GM12878 (cell line): ENCODE measurements at regions not wholly inside any gene's neighbourhood (a gene's known extent, or its start where the extent isn't known, plus 50 kb on each side); places are given as distances from the start of the nearest gene placed in this dataset.

Experiments used
- ATAC-seq: fragments of 200-7000 bp; cut with Tn5 transposase; 3 replicates; pipeline ENCODE4 v1.9.1; 2020; ENCODE audit warnings: mild to moderate bottlenecking, moderate library complexity
- BruUV-seq: library from RNA; stranded (reverse); fragments of 400-500 nt; replicated peaks from 2 replicates; lab custom pipeline; 2021; lab: Mats Ljungman, UMichigan
- CTCF ChIA-PET: fragments of 300-600 bp; sonication (Branson Sonifier 250); formaldehyde crosslinking; extraction: SDS; loops from one replicate; lab custom pipeline; 2021; ENCODE audit warnings: inconsistent platforms; lab: Yijun Ruan, JAX
- POLR2A ChIA-PET: fragments of 350-600 bp; formaldehyde crosslinking; extraction: SDS; loops from one replicate; lab custom pipeline; 2021; ENCODE audit warnings: inconsistent platforms; lab: Charles Lee
- RAD21 ChIA-PET: fragments of 300-600 bp; sonication (Branson Sonifier 250); formaldehyde crosslinking; loops from one replicate; lab custom pipeline; 2023; ENCODE audit warnings: antibody characterized with exemption; ENCODE audit not compliant: unreplicated experiment; lab: Charles Lee
- SMC1A ChIA-PET: fragments of 300-600 bp; sonication (Branson Sonifier 250); formaldehyde crosslinking; loops from one replicate; lab custom pipeline; 2023; ENCODE audit not compliant: unreplicated experiment, uncharacterized antibody; lab: Charles Lee
- DNase-seq: peaks from one replicate; pipeline ENCODE4 v3.0.0-alpha.2; 2011; ENCODE audit warnings: low read depth, low spot score
- FAIRE-seq: peaks from 3 replicates; lab custom pipeline; 2011; peaks lifted over from hg19 to GRCh38; lab: Jason Lieb, UNC
- H2AFZ ChIP-seq: 2 replicates; pipeline ENCODE4 v1.6.0; 2011; ENCODE audit warnings: low read depth, low read length, control low read depth; ENCODE audit not compliant: control insufficient read depth
- H3K27ac ChIP-seq: 2 replicates; pipeline ENCODE4 v1.5.1; 2011; ENCODE audit warnings: control low read depth; ENCODE audit not compliant: control insufficient read depth, insufficient read depth
- H3K27me3 ChIP-seq, 2 experiments: replicated peaks in 1 of 2; 2 replicates each; pipeline versions ENCODE4 v1.6.0 to v1.6.1; 2011; ENCODE audit warnings: low read length in 1 of 2; ENCODE audit not compliant: control insufficient read depth in 2 of 2, insufficient read depth in 2 of 2
- H3K36me3 ChIP-seq, 2 experiments: 2 replicates each; pipeline ENCODE4 v1.5.1; 2011; ENCODE audit warnings: low read length in 1 of 2; ENCODE audit not compliant: control insufficient read depth in 2 of 2, insufficient read depth in 2 of 2
- H3K4me1 ChIP-seq: 2 replicates; pipeline ENCODE4 v1.6.1; 2011; ENCODE audit warnings: mild to moderate bottlenecking, low read length, moderate library complexity, mixed read lengths; ENCODE audit not compliant: control insufficient read depth, insufficient read depth
- H3K4me2 ChIP-seq: 2 replicates; pipeline ENCODE4 v1.6.0; 2011; ENCODE audit warnings: control low read depth; ENCODE audit not compliant: control insufficient read depth, insufficient read depth
- H3K4me3 ChIP-seq: fragments of 200-600 bp; sonication (generic); 2 replicates; pipeline ENCODE4 v1.5.1; 2016
- H3K79me2 ChIP-seq: 2 replicates; pipeline ENCODE4 v1.6.0; 2011; ENCODE audit warnings: low read length; ENCODE audit not compliant: control insufficient read depth, insufficient read depth
- H3K9ac ChIP-seq: 2 replicates; pipeline ENCODE4 v1.8.0; 2011; ENCODE audit warnings: low read length, control low read depth, mixed read lengths; ENCODE audit not compliant: control insufficient read depth, insufficient read depth
- H3K9me3 ChIP-seq: replicated peaks from 3 replicates; pipeline ENCODE4 v1.5.1; 2011; ENCODE audit warnings: mild to moderate bottlenecking, low read length; ENCODE audit not compliant: control insufficient read depth, insufficient read depth
- H4K20me1 ChIP-seq: 2 replicates; pipeline ENCODE4 v1.6.0; 2011; ENCODE audit not compliant: control insufficient read depth, insufficient read depth
- E2F8 ChIP-seq: fragments of 450-650 bp; IDR thresholded peaks from 2 replicates; pipeline ENCODE4 v1.6.1; 2018; ENCODE audit warnings: mild to moderate bottlenecking, low read depth, moderate library complexity; ENCODE audit not compliant: partially characterized antibody
- HDAC6 ChIP-seq: fragments of 200-600 bp; sonication (generic); IDR thresholded peaks from one replicate; pipeline ENCODE4 v1.8.0; 2017; ENCODE audit warnings: antibody characterized with exemption; ENCODE audit not compliant: unreplicated experiment
- HDGF ChIP-seq: fragments of 450-650 bp; IDR thresholded peaks from 2 replicates; pipeline ENCODE4 v1.6.1; 2016; ENCODE audit warnings: antibody characterized with exemption
- JUND ChIP-seq: IDR thresholded peaks from 2 replicates; pipeline ENCODE4 v1.6.1; 2012; ENCODE audit warnings: low read depth, mild to moderate bottlenecking, low read length, improper control_type of control experiment, moderate library complexity
- KDM1A ChIP-seq: fragments of 200-600 bp; sonication (generic); IDR thresholded peaks from 2 replicates; pipeline ENCODE4 v1.6.1; 2016; ENCODE audit warnings: borderline replicate concordance
- MEF2B ChIP-seq: fragments of 450-650 bp; IDR thresholded peaks from 2 replicates; pipeline ENCODE4 v1.6.1; 2018; ENCODE audit warnings: mild to moderate bottlenecking, moderate library complexity; ENCODE audit not compliant: partially characterized antibody, poor library complexity, severe bottlenecking
- NBN ChIP-seq: fragments of 450-650 bp; IDR thresholded peaks from 2 replicates; pipeline ENCODE4 v1.6.1; 2016
- NFYA ChIP-seq: IDR thresholded peaks from 2 replicates; pipeline ENCODE4 v1.6.1; 2011; ENCODE audit warnings: low read depth, mild to moderate bottlenecking, low read length, improper control_type of control experiment, borderline replicate concordance
- SREBF2 ChIP-seq: IDR thresholded peaks from 2 replicates; pipeline ENCODE4 v1.6.1; 2012; ENCODE audit warnings: mild to moderate bottlenecking, low read length
- WRNIP1 ChIP-seq: IDR thresholded peaks from 2 replicates; pipeline ENCODE4 v1.6.1; 2011; ENCODE audit warnings: low read depth, low read length, improper control_type of control experiment, borderline replicate concordance
- YY1 ChIP-seq: IDR thresholded peaks from 2 replicates; pipeline ENCODE4 v1.6.1; 2011; ENCODE audit warnings: low read depth, mild to moderate bottlenecking, low read length
- WGBS: methylation state at CpG from one replicate; pipeline ENCODE4 v1.1.6; 2016; ENCODE audit warnings: low lambda C conversion rate; ENCODE audit not compliant: insufficient replicate concordance, insufficient coverage; ENCODE audit errors: missing lambda C conversion rate; 5-methylcytosine and 5-hydroxymethylcytosine counted together
- in situ Hi-C: fragments of 300-500 bp; cut with MboI; formaldehyde crosslinking; loops from 9 replicates; pipeline ENCODE4 v1.14.3; 2018; ENCODE audit warnings: mixed read lengths
- intact Hi-C: fragments of 100-400 bp; cut with micrococcal nuclease; formaldehyde crosslinking; loops from one replicate; pipeline ENCODE4 v1.14.2; 2022; ENCODE audit not compliant: unreplicated experiment
- TF ChIP-seq, protein P1 (sequence below): fragments of 450-650 bp; IDR thresholded peaks from 2 replicates; pipeline ENCODE4 v1.6.1; 2014; ENCODE audit warnings: mild to moderate bottlenecking
- TF ChIP-seq, protein P2 (sequence below): fragments of 150-350 bp; IDR thresholded peaks from 2 replicates; pipeline ENCODE4 v1.6.1; 2014; ENCODE audit warnings: mild to moderate bottlenecking, low read depth, low read length

DNA sequence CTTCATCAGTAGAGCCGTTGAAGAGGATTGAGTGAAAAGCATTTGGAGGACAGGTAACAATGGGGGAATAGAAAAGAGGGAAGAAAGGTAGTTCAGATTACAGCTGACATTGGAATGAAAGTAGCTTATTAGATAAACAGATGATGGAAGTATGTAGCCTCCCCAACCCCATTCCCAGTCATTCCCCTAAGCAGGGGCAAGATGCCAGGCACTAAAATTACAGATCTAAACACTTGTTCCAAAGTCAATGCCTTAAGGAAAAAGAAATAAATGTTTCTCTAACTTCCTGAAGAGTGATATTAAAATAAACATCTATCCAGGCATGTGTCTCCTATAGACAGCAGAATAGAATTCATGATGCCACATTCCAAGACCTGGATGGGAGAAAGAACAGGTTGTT lies 350.8 kb downstream of the PDGFC start:
- no peak overlapping the region for H3K27ac ChIP-seq
- ATAC-seq = no peak
- no peaks in the 10 kb centered on the region for H3K27me3 ChIP-seq
- H3K9me3 ChIP-seq = no peaks in the 10 kb centered on the region
- no TSS peak for BruUV-seq
- no peak for FAIRE-seq
- ChIA-PET RAD21 (no interaction called here), SMC1A (no interaction called here), POLR2A (no interaction called here), CTCF (no interaction called here)
- no peak for TF ChIP-seq NFYA
- no peak for TF ChIP-seq E2F8
- no peak for TF ChIP-seq HDGF
- H3K4me3 ChIP-seq = no peak overlapping the region
- H3K79me2 ChIP-seq = no peaks in the 10 kb centered on the region
- no peak overlapping the region for H2AFZ ChIP-seq
- DNase-seq = no peak
- H3K9ac ChIP-seq = no peak overlapping the region
- H4K20me1 ChIP-seq = no peaks in the 10 kb centered on the region
- H3K4me1 ChIP-seq = no peaks in the 10 kb centered on the region
- in situ Hi-C loops = no loop called here
- WGBS = 8% methylated on average over 1 of the region's 1 CpG
- H3K4me2 ChIP-seq = no peak overlapping the region
- no peaks in the 10 kb centered on the region for H3K36me3 ChIP-seq
- intact Hi-C loops = no loop called here

DNA sequence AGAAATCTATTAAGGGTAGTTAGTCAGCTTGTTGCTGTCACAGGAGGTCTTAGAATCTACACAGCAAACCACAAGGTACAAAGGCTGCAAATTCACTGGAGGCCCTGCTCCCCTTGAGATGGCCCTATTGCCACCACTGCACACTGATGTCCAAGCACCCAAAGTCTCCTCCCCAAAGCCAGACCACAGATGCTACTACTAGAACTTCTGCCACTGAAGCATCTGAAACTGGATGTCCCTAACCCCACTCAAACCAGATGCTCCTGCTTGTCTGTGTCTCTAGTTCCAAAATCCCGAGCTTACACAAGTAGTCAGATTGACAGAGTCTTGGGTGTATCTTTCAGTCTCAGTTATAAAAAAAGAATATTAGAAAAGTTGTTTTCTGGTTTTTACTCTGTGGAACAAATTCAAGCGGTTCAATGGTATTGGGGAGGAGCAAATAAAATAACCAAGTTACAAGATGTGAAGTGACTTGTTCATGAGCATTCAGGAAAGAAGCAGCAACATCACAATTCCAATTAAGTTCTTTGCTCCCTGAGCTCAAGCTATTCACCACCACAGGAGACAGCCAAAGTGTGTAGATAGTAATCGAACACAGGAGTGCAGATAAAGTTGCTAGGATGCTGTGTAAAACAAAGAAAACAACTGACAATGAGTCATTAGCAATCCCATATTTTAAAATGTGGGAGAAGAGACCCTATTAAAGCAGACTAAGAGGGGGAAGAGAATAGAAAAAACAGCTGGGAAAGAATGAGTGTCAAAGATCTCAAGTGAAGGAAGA lies 352.3 kb downstream of the PDGFC start:
- FAIRE-seq (no peak), DNase-seq (no peak), ATAC-seq (no peak)
- CTCF ChIA-PET = no interaction called here
- Histone ChIP-seq H2AFZ (no peak overlapping the region), H3K9me3 (no peaks in the 10 kb centered on the region), H3K27me3 (no peaks in the 10 kb centered on the region), H3K36me3 (no peaks in the 10 kb centered on the region), H4K20me1 (no peaks in the 10 kb centered on the region), H3K9ac (no peak overlapping the region), H3K79me2 (no peaks in the 10 kb centered on the region), H3K4me1 (no peaks in the 10 kb centered on the region), H3K4me3 (no peak overlapping the region), H3K4me2 (no peak overlapping the region), H3K27ac (no peak overlapping the region)
- SMC1A ChIA-PET = no interaction called here
- no TSS peak for BruUV-seq
- POLR2A ChIA-PET = no interaction called here
- RAD21 ChIA-PET = no interaction called here
- 0% methylated on average over 3 of the region's 3 CpGs for WGBS
- in situ Hi-C loops = no loop called here
- intact Hi-C loops = no loop called here
- TF ChIP-seq KDM1A (no peak), WRNIP1 (no peak), HDAC6 (no peak), MEF2B (no peak), SREBF2 (no peak), NBN (no peak), YY1 (no peak), JUND (no peak)
- TF ChIP-seq, protein P1, sequence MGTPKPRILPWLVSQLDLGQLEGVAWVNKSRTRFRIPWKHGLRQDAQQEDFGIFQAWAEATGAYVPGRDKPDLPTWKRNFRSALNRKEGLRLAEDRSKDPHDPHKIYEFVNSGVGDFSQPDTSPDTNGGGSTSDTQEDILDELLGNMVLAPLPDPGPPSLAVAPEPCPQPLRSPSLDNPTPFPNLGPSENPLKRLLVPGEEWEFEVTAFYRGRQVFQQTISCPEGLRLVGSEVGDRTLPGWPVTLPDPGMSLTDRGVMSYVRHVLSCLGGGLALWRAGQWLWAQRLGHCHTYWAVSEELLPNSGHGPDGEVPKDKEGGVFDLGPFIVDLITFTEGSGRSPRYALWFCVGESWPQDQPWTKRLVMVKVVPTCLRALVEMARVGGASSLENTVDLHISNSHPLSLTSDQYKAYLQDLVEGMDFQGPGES = no peak
- TF ChIP-seq, protein P2, sequence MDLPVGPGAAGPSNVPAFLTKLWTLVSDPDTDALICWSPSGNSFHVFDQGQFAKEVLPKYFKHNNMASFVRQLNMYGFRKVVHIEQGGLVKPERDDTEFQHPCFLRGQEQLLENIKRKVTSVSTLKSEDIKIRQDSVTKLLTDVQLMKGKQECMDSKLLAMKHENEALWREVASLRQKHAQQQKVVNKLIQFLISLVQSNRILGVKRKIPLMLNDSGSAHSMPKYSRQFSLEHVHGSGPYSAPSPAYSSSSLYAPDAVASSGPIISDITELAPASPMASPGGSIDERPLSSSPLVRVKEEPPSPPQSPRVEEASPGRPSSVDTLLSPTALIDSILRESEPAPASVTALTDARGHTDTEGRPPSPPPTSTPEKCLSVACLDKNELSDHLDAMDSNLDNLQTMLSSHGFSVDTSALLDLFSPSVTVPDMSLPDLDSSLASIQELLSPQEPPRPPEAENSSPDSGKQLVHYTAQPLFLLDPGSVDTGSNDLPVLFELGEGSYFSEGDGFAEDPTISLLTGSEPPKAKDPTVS = no peak
